ENCODE measurements at regions not wholly inside any gene's neighbourhood (a gene's known extent, or its start where the extent isn't known, plus 50 kb on each side); places are given as distances from the start of the nearest gene placed in this dataset.

DNA sequence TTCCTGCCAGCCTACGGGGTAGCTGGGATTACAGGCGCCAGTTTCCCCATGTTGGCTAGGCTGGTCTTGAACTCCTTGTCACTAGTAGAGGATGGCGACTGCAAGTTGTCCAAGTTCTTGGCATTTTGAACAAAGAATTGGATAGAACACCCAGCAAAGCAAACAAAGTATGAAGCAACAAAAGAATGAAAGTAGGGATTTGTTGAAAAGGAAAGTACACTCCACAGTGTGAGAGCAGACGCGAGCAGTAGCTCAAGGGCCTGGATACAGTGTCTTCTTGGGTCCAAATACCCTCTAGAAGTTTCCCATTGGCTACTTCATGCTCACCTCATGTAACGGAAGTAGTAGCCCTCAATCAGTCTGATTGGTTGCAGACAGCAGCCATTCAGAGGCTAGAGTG lies 152.2 kb downstream of the CCER1 start:
- TF ChIP-seq CTCF (IDR thresholded peaks at IDR 0.05), result no peak
- TF ChIP-seq EP300 (IDR thresholded peaks at IDR 0.05), result no peak
- TF ChIP-seq POLR2AphosphoS5 (IDR thresholded peaks at IDR 0.05), result no peak
- TF ChIP-seq POLR2A (IDR thresholded peaks at IDR 0.05), result no peak

All from sigmoid colon (tissue), 4 donors.